Liver (tissue), 8 donors: ENCODE measurements at regions not wholly inside any gene's neighbourhood (a gene's known extent, or its start where the extent isn't known, plus 50 kb on each side); places are given as distances from the start of the nearest gene placed in this dataset.

Experiments
- DNase-seq: peaks from one replicate; pipeline ENCODE4 v3.0.0-alpha.2; 2017; ENCODE audit warnings: low spot score
- H3K27ac ChIP-seq, 2 donors: one replicate each; pipeline ENCODE4 v1.7.0; 2013; ENCODE audit warnings: inconsistent platforms in 2 of 2, low read length in 2 of 2, control low read depth in 1 of 2, low read depth in 1 of 2, mild to moderate bottlenecking in 1 of 2
- H3K27me3 ChIP-seq, 4 donors: one replicate each; pipeline versions ENCODE4 v1.6.1 to v1.7.0; 2013; ENCODE audit warnings: low read length in 3 of 4, inconsistent platforms in 1 of 4, mild to moderate bottlenecking in 1 of 4, moderate library complexity in 1 of 4; ENCODE audit not compliant: control insufficient read depth in 4 of 4, insufficient read depth in 4 of 4
- H3K36me3 ChIP-seq, 4 donors: one replicate each; pipeline versions ENCODE4 v1.6.1 to v1.7.0; 2013; ENCODE audit warnings: low read length in 3 of 4, mild to moderate bottlenecking in 3 of 4, low read depth in 1 of 4, moderate library complexity in 1 of 4; ENCODE audit not compliant: control insufficient read depth in 4 of 4, insufficient read depth in 3 of 4
- H3K4me1 ChIP-seq, 4 donors: one replicate each; pipeline versions ENCODE4 v1.6.1 to v1.7.0; 2013; ENCODE audit warnings: low read length in 3 of 4, mild to moderate bottlenecking in 3 of 4, moderate library complexity in 1 of 4; ENCODE audit not compliant: control insufficient read depth in 4 of 4, insufficient read depth in 4 of 4
- H3K4me3 ChIP-seq, 3 donors: one replicate each; pipeline versions ENCODE4 v1.6.1 to v1.7.0; 2013; ENCODE audit warnings: low read length in 3 of 3, control low read depth in 1 of 3, low read depth in 1 of 3, mild to moderate bottlenecking in 1 of 3
- H3K9ac ChIP-seq, 2 donors: one replicate each; pipeline ENCODE4 v1.7.0; 2013; ENCODE audit warnings: low read length in 2 of 2, mild to moderate bottlenecking in 2 of 2, moderate library complexity in 2 of 2, control low read depth in 1 of 2, low read depth in 1 of 2
- H3K9me3 ChIP-seq, 4 donors: one replicate each; pipeline versions ENCODE4 v1.6.1 to v1.7.0; 2013; ENCODE audit warnings: low read length in 3 of 4; ENCODE audit not compliant: control insufficient read depth in 4 of 4
- CTCF ChIP-seq: fragments of 150-350 bp; IDR thresholded peaks from 2 replicates; pipeline ENCODE4 v1.5.1; 2017; ENCODE audit warnings: improper control_type of control experiment, low read depth, low read length; ENCODE audit not compliant: missing input control
- FOXA1 ChIP-seq: IDR thresholded peaks from 2 replicates; pipeline ENCODE4 v1.6.1; 2016; ENCODE audit warnings: antibody characterized with exemption
- FOXA2 ChIP-seq: IDR thresholded peaks from 2 replicates; pipeline ENCODE4 v1.6.1; 2016; ENCODE audit warnings: antibody characterized with exemption
- GABPA ChIP-seq, 2 donors: IDR thresholded peaks in 1 of 2; conservative IDR thresholded peaks in 1 of 2; 2 replicates each; pipeline ENCODE4 v1.6.1; 2016; ENCODE audit warnings: antibody characterized with exemption in 2 of 2, mild to moderate bottlenecking in 1 of 2, moderate library complexity in 1 of 2
- HNF4A ChIP-seq, 2 donors: conservative IDR thresholded peaks; 2 replicates each; pipeline ENCODE4 v1.6.1; 2016; ENCODE audit warnings: antibody characterized with exemption in 2 of 2, mild to moderate bottlenecking in 2 of 2
- HNF4G ChIP-seq: IDR thresholded peaks from 2 replicates; pipeline ENCODE4 v1.6.1; 2016; ENCODE audit warnings: antibody characterized with exemption
- JUND ChIP-seq, 2 donors: IDR thresholded peaks; 2 replicates each; pipeline ENCODE4 v1.6.1; 2016; ENCODE audit warnings: antibody characterized with exemption in 2 of 2
- MAX ChIP-seq: IDR thresholded peaks from 2 replicates; pipeline ENCODE4 v1.6.1; 2016; ENCODE audit warnings: antibody characterized with exemption
- NR2F2 ChIP-seq: IDR thresholded peaks from 2 replicates; pipeline ENCODE4 v1.6.1; 2016; ENCODE audit warnings: antibody characterized with exemption
- RAD21 ChIP-seq, 2 donors: IDR thresholded peaks; 2 replicates each; pipeline ENCODE4 v1.6.1; 2016; ENCODE audit warnings: antibody characterized with exemption in 2 of 2, mild to moderate bottlenecking in 2 of 2
- REST ChIP-seq: IDR thresholded peaks from 2 replicates; pipeline ENCODE4 v1.6.1; 2016; ENCODE audit warnings: antibody characterized with exemption, mild to moderate bottlenecking
- RXRA ChIP-seq, 2 donors: IDR thresholded peaks; 2 replicates each; pipeline ENCODE4 v1.6.1; 2017 to 2018; ENCODE audit warnings: antibody characterized with exemption in 2 of 2, mild to moderate bottlenecking in 1 of 2
- SP1 ChIP-seq: IDR thresholded peaks from 2 replicates; pipeline ENCODE4 v1.6.1; 2018; ENCODE audit warnings: antibody characterized with exemption, mild to moderate bottlenecking
- TAF1 ChIP-seq: conservative IDR thresholded peaks from 2 replicates; pipeline ENCODE4 v1.6.1; 2016; ENCODE audit warnings: antibody characterized with exemption, mild to moderate bottlenecking
- YY1 ChIP-seq: IDR thresholded peaks from 2 replicates; pipeline ENCODE4 v1.6.1; 2016; ENCODE audit warnings: antibody characterized with exemption, mild to moderate bottlenecking
- ZBTB33 ChIP-seq: IDR thresholded peaks from 2 replicates; pipeline ENCODE4 v1.6.1; 2016; ENCODE audit warnings: antibody characterized with exemption
- WGBS: extraction: QIAGEN DNeasy Blood & Tissue Kit; methylation state at CpG from one replicate; pipeline ENCODE4 v1.1.7; 2013; 5-methylcytosine and 5-hydroxymethylcytosine counted together
- donor health status: healthy.
- donor health status: healthy.
- donor health status: healthy.
- donor health status: healthy.
- donor health status: healthy.

- H3K4me1 ChIP-seq = peaks cover 9 to 32% (median 23%) of the 10 kb centered on the region in 4 donors
- no peak overlapping the region for H3K4me3 ChIP-seq
- H3K9ac ChIP-seq = peak overlapping the region in 1 of 2 donors; percentile 3
- H3K36me3 ChIP-seq = no peaks in the 10 kb centered on the region
- H3K9me3 ChIP-seq = no peaks in the 10 kb centered on the region
- WGBS = 41% methylated on average over 2 of the region's 2 CpGs
- peak overlapping the region; percentile 84 to 87 for H3K27ac ChIP-seq
- peak; percentile 80 to 87 for TF ChIP-seq HNF4A (conservative IDR thresholded peaks at IDR 0.05)
- TF ChIP-seq RXRA (IDR thresholded peaks at IDR 0.05) = peak; percentile 28 to 77
- peak; percentile 47 for TF ChIP-seq FOXA2
- peak; percentile 12 for TF ChIP-seq HNF4G
- peak; percentile 8 for TF ChIP-seq YY1
- TF ChIP-seq REST = no peak
- TF ChIP-seq GABPA (IDR thresholded peaks at IDR 0.05 in 1 of 2, conservative IDR thresholded peaks at IDR 0.05 in 1 of 2) = no peak
- TF ChIP-seq SP1 = peak; percentile 78
- TF ChIP-seq TAF1 = no peak
- no peak for TF ChIP-seq NR2F2
- TF ChIP-seq RAD21 (IDR thresholded peaks at IDR 0.05) = peak in 1 of 2 donors; percentile 6
- TF ChIP-seq MAX = peak; percentile 43
- peak in 1 of 2 donors; percentile 64 for TF ChIP-seq JUND (IDR thresholded peaks at IDR 0.05)
- H3K27me3 ChIP-seq = no peaks in the 10 kb centered on the region
- no peak for DNase-seq
These were observed 62.3 kb downstream of the ZIC5 start for GRCh38 chr13:99909097-99909835.

- Histone ChIP-seq H3K27ac (peak overlapping the region; percentile 84 to 87), H3K4me3 (no peak overlapping the region)
- WGBS = 36% methylated on average over 5 of the region's 5 CpGs
These were observed 63.3 kb downstream of the ZIC5 start for GRCh38 chr13:99908140-99908803.

More at GRCh38 chr13:99908140-99908803, 63.3 kb downstream of the ZIC5 start:
- Histone ChIP-seq H3K4me1 (peaks cover 9 to 32% (median 23%) of the 10 kb centered on the region in 4 donors), H3K9me3 (no peaks in the 10 kb centered on the region), H3K36me3 (no peaks in the 10 kb centered on the region), H3K9ac (peak overlapping the region; percentile 10 to 58), H3K27me3 (no peaks in the 10 kb centered on the region)
- DNase-seq = no peak
- peak; percentile 36 for TF ChIP-seq ZBTB33
- peak; percentile 34 to 62 for TF ChIP-seq HNF4A (conservative IDR thresholded peaks at IDR 0.05)
- no peak for TF ChIP-seq CTCF
- peak; percentile 25 to 36 for TF ChIP-seq RAD21 (IDR thresholded peaks at IDR 0.05)
- peak; percentile 86 for TF ChIP-seq FOXA2
- TF ChIP-seq YY1 = peak; percentile 60
- no peak for TF ChIP-seq JUND (IDR thresholded peaks at IDR 0.05)
- peak; percentile 63 for TF ChIP-seq SP1
- TF ChIP-seq FOXA1 = peak; percentile 70
- peak; percentile 31 to 50 for TF ChIP-seq RXRA (IDR thresholded peaks at IDR 0.05)
- TF ChIP-seq NR2F2 = no peak
- peak; percentile 38 for TF ChIP-seq REST
